Activated CD8-positive, alpha-beta memory T cell treated with anti-CD3 and anti-CD28 coated beads, Interleukin-2, amount 10 ng/mL, durations not matched to agents 7 days and 5 days (primary cell): ENCODE measurements at regions not wholly inside any gene's neighbourhood (a gene's known extent, or its start where the extent isn't known, plus 50 kb on each side); places are given as distances from the start of the nearest gene placed in this dataset.
"Not testable (repeated sequence)": the region's sequence is repeated elsewhere in the genome, so short reads cannot be mapped to it uniquely, and the experiment has no call there.

ENCODE experiments used
- ATAC-seq: fragments of 150-1000 bp; cut with Tn5 transposase; one replicate; pipeline ENCODE4 v1.10.0; 2021; ENCODE audit warnings: moderate library complexity
- CTCF ChIA-PET: fragments of 350-600 bp; sonication (Branson Sonifier 250); formaldehyde crosslinking; loops from one replicate; lab custom pipeline; 2021; ENCODE audit warnings: antibody characterized with exemption; lab: Charles Lee
- DNase-seq: peaks from one replicate; pipeline ENCODE4 v3.0.0-alpha.2; 2020
- H3K27ac Mint-ChIP-seq: one replicate; pipeline ENCODE4 v1.8.0; 2021; ENCODE audit warnings: mild to moderate bottlenecking, mixed read lengths
- H3K27me3 Mint-ChIP-seq: one replicate; pipeline ENCODE4 v1.8.0; 2021; ENCODE audit warnings: mixed read lengths
- H3K36me3 Mint-ChIP-seq: one replicate; pipeline ENCODE4 v1.8.0; 2021; ENCODE audit warnings: mild to moderate bottlenecking, mixed read lengths
- H3K4me1 Mint-ChIP-seq: one replicate; pipeline ENCODE4 v1.8.0; 2021; ENCODE audit warnings: mixed read lengths
- H3K4me3 Mint-ChIP-seq: one replicate; pipeline ENCODE4 v1.8.0; 2021; ENCODE audit warnings: mild to moderate bottlenecking, moderate library complexity, mixed read lengths
- H3K9me3 Mint-ChIP-seq: one replicate; pipeline ENCODE4 v1.8.0; 2022; ENCODE audit warnings: low read depth, mixed read lengths

DNA sequence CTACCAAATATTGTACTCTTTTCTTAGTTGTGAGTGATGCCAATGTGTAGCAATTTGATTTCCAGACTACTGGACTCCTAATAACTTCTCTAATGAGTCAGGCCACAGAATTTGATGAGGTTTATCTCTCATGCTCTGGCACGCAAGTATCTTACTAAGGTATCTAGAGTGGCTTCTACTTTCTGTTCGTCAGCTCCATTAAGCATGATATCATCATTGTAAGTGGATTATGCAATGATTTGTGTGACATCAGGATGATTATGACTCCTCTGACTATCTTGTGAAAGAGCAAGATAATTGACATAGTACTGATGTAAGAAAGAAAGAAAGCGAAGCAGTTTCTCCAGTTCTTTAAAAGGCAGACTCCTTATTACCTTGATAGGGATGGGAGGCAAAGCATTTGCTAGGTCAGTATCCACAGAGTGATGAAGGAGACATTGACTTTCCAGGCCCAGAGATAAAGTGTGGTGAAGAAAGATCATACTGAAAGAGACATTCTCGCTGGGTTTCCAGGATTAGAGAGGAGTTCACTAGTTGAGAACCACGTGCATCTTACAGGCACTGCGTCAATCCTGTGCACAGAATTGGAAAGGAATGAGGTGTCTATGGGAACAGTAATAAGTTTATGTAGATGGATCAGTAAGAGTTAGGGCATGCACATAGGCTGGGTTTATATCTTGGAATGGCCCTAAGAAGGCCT is 161.9 kb upstream of the STK26 start:
- Mint-ChIP-seq H3K4me1 (no peaks in the 10 kb centered on the region), H3K27ac (no peak overlapping the region), H3K36me3 (no peaks in the 10 kb centered on the region), H3K27me3 (no peaks in the 10 kb centered on the region), H3K9me3 (no peaks in the 10 kb centered on the region), H3K4me3 (no peak overlapping the region)
- no peak for ATAC-seq
- CTCF ChIA-PET = interaction anchor here (1.1 kb wide), 1 partner anchor 365 kb away, joined by 3 read pairs; no protein-coding TSS in a partner anchor
- no peak for DNase-seq

DNA sequence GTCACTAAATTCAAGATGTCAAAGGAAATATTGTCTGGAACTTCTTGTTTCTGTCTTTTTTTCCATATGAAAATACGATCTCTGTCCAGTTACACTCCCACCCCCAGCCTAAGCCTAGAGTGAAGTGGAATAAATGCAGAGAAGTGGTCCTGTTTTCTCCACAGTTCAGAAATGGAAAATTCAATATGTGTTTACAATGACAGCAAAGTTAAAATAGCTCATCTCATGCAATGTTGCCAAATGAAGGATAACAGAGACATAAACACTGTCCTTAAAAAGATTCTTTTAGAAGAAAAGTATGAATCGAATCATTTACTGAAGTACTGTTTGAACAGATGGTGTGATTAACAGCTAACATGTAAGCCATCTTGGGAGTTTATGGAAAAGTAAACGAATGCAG is 160.8 kb upstream of the STK26 start:
- Mint-ChIP-seq H3K4me3 (no peak overlapping the region), H3K36me3 (no peaks in the 10 kb centered on the region), H3K27ac (no peak overlapping the region), H3K27me3 (no peaks in the 10 kb centered on the region), H3K9me3 (no peaks in the 10 kb centered on the region), H3K4me1 (no peaks in the 10 kb centered on the region)
- no peak for ATAC-seq
- CTCF ChIA-PET = no interaction called here
- no peak for DNase-seq

- Mint-ChIP-seq H3K27me3 (no peaks in the 10 kb centered on the region), H3K27ac (no peak overlapping the region), H3K4me1 (no peaks in the 10 kb centered on the region), H3K4me3 (no peak overlapping the region), H3K9me3 (no peaks in the 10 kb centered on the region), H3K36me3 (no peaks in the 10 kb centered on the region)
- DNase-seq (no peak), ATAC-seq (no peak)
- CTCF ChIA-PET = interaction anchor here (0.7 kb wide), 2 partner anchors 9 to 350 kb away, joined by 3 to 4 read pairs; no protein-coding TSS in a partner anchor
Observed at GRCh38 chrX:131869182-131869581, 153.9 kb upstream of the STK26 start.

DNA sequence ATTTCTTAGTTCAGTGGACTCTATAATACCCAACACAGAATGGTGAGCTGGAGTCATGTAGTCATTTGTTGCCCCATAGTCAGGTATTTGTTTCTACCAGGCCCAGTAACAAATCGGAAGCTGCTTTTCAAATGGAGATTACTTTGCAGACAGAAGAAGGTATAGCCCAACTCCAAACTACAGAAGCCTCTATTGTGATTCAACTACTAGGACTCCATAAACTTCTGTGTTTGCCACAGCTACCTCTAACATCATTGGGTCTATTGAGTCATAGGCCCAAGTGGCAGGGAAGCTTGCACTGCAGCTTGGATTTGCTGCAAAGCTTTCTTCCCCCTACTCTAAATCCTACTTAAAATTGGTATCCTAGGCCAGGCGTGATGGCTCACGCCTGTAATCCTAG is 148.8 kb upstream of the STK26 start:
- Mint-ChIP-seq H3K4me1 (no peaks in the 10 kb centered on the region), H3K36me3 (no peaks in the 10 kb centered on the region), H3K4me3 (no peak overlapping the region), H3K9me3 (no peaks in the 10 kb centered on the region), H3K27ac (no peak overlapping the region), H3K27me3 (no peaks in the 10 kb centered on the region)
- DNase-seq (no peak), ATAC-seq (no peak)
- CTCF ChIA-PET = no interaction called here

GRCh38 chrX:131875827-131876226 is 147.3 kb upstream of the STK26 start:
- H3K27ac Mint-ChIP-seq, H3K9me3 Mint-ChIP-seq, H3K36me3 Mint-ChIP-seq, H3K4me3 Mint-ChIP-seq, H3K4me1 Mint-ChIP-seq, CTCF ChIA-PET, DNase-seq, ATAC-seq, H3K27me3 Mint-ChIP-seq: not testable (repeated sequence)

- Mint-ChIP-seq H3K4me1 (no peaks in the 10 kb centered on the region), H3K36me3 (no peaks in the 10 kb centered on the region), H3K27me3 (no peaks in the 10 kb centered on the region), H3K4me3 (no peak overlapping the region), H3K9me3 (no peaks in the 10 kb centered on the region), H3K27ac (no peak overlapping the region)
- ATAC-seq (no peak), DNase-seq (no peak)
- CTCF ChIA-PET = no interaction called here
Observed at GRCh38 chrX:131881194-131881593, 141.9 kb upstream of the STK26 start.

GRCh38 chrX:131885042-131885441 is 138.1 kb upstream of the STK26 start:
- CTCF ChIA-PET, H3K4me3 Mint-ChIP-seq, H3K27ac Mint-ChIP-seq, DNase-seq, H3K36me3 Mint-ChIP-seq, H3K27me3 Mint-ChIP-seq, ATAC-seq, H3K4me1 Mint-ChIP-seq, H3K9me3 Mint-ChIP-seq: not testable (repeated sequence)

DNA sequence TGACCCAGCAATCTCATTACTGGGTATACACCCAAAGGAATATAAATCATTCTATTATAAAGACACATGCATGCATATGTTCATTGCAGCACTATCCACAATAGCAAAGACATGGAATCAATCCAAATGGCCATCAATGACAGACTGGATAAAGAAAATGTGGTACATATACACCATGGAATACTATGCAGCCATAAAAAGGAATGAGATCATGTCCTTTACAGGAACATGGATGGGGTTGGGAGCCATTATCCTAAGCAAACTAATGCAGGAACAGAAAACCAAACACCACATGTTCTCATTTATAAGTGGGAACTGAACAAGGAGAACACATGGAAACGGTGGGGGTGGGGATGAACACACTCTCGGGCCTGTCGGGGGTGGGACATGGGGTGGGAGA is 129.2 kb upstream of the STK26 start:
- DNase-seq, H3K4me3 Mint-ChIP-seq, H3K27ac Mint-ChIP-seq, ATAC-seq, H3K27me3 Mint-ChIP-seq, H3K9me3 Mint-ChIP-seq, CTCF ChIA-PET, H3K4me1 Mint-ChIP-seq, H3K36me3 Mint-ChIP-seq: not testable (repeated sequence)

- DNase-seq (no peak), ATAC-seq (no peak)
- Mint-ChIP-seq H3K9me3 (no peaks in the 10 kb centered on the region), H3K4me3 (no peak overlapping the region), H3K27ac (no peak overlapping the region), H3K4me1 (no peaks in the 10 kb centered on the region), H3K36me3 (no peaks in the 10 kb centered on the region), H3K27me3 (no peaks in the 10 kb centered on the region)
- CTCF ChIA-PET = no interaction called here
Observed at GRCh38 chrX:131894995-131895394, 128.1 kb upstream of the STK26 start.

DNA sequence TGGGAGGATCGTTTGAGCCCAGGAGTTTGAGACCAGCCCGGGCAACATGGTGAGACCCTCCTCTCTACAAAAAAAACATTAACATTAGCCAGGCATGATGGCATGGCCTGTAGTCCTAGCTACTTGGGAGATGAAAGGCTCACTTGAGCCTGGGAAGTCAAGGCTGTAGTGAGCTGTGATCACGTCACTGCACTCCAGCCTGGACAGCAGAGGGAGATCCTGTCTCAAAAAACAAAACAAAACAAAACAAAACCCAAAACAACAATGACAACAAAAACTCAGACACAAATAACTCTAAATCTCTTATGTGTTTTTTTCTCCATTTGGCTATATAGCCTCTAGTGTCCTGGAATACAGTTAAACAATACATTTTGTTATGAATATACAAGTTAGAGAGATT is 127.3 kb upstream of the STK26 start:
- Mint-ChIP-seq H3K27me3 (no peaks in the 10 kb centered on the region), H3K9me3 (no peaks in the 10 kb centered on the region), H3K36me3 (no peaks in the 10 kb centered on the region), H3K4me3 (no peak overlapping the region), H3K27ac (no peak overlapping the region), H3K4me1 (no peaks in the 10 kb centered on the region)
- DNase-seq (no peak), ATAC-seq (no peak)
- CTCF ChIA-PET = no interaction called here

DNA sequence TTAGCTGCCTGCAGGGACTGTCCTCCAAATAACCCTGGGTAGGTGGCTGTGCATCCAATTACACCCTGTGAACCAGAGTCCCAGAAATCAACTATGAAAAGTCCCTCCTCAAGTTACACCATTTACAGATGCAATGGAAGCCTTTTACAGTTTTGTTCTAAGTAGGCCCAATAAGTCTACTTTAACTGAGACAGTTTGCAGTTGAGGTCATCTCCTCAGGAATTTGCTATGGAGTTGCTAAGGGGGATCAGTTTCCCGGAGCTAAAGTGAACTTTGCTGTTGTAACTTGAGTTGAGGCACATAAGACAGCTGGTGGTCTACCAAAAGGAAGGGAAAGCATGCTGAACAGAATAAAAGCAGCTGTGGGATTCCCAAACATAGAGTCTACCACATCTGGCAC is 121.6 kb upstream of the STK26 start:
- DNase-seq (no peak), ATAC-seq (no peak)
- H3K36me3 Mint-ChIP-seq = no peaks in the 10 kb centered on the region
- no peaks in the 10 kb centered on the region for H3K4me1 Mint-ChIP-seq
- no peaks in the 10 kb centered on the region for H3K27me3 Mint-ChIP-seq
- H3K4me3 Mint-ChIP-seq = no peak overlapping the region
- H3K27ac Mint-ChIP-seq = no peak overlapping the region
- CTCF ChIA-PET = no interaction called here
- H3K9me3 Mint-ChIP-seq = no peaks in the 10 kb centered on the region

GRCh38 chrX:131907488-131908314 is 115.4 kb upstream of the STK26 start:
- Mint-ChIP-seq H3K27me3 (no peaks in the 10 kb centered on the region), H3K4me1 (no peaks in the 10 kb centered on the region), H3K27ac (no peak overlapping the region), H3K9me3 (no peaks in the 10 kb centered on the region), H3K36me3 (no peaks in the 10 kb centered on the region), H3K4me3 (no peak overlapping the region)
- ATAC-seq (no peak), DNase-seq (no peak)
- CTCF ChIA-PET = no interaction called here

- Mint-ChIP-seq H3K27me3 (no peaks in the 10 kb centered on the region), H3K36me3 (no peaks in the 10 kb centered on the region), H3K4me1 (no peaks in the 10 kb centered on the region), H3K27ac (no peak overlapping the region), H3K4me3 (no peak overlapping the region), H3K9me3 (no peaks in the 10 kb centered on the region)
- ATAC-seq (no peak), DNase-seq (no peak)
- CTCF ChIA-PET = no interaction called here
Observed at GRCh38 chrX:131910586-131910985, 112.5 kb upstream of the STK26 start.

GRCh38 chrX:131915488-131915887 is 107.6 kb upstream of the STK26 start:
- H3K9me3 Mint-ChIP-seq = no peaks in the 10 kb centered on the region
- no peaks in the 10 kb centered on the region for H3K36me3 Mint-ChIP-seq
- ATAC-seq (no peak), DNase-seq (no peak)
- no peaks in the 10 kb centered on the region for H3K4me1 Mint-ChIP-seq
- H3K27ac Mint-ChIP-seq = no peak overlapping the region
- CTCF ChIA-PET = interaction anchor here (0.7 kb wide), 1 partner anchor 566 kb away, joined by 3 read pairs; no protein-coding TSS in a partner anchor
- no peaks in the 10 kb centered on the region for H3K27me3 Mint-ChIP-seq
- H3K4me3 Mint-ChIP-seq = no peak overlapping the region
